HG03175 (cell line): ENCODE measurements at regions not wholly inside any gene's neighbourhood (a gene's known extent, or its start where the extent isn't known, plus 50 kb on each side); places are given as distances from the start of the nearest gene placed in this dataset.

Experiments used
- ATAC-seq: cut with Tn5 transposase; IDR thresholded peaks from one replicate; pipeline ENCODE4 v1.9.1; 2021; ENCODE audit warnings: mild to moderate bottlenecking, moderate library complexity; ENCODE audit not compliant: unreplicated experiment

- no peak for ATAC-seq
Observed at GRCh38 chr7:47191316-47191715, 390.6 kb downstream of the TNS3 start.

GRCh38 chr7:47190462-47190861 lies 391.4 kb downstream of the TNS3 start:
- no peak for ATAC-seq

DNA sequence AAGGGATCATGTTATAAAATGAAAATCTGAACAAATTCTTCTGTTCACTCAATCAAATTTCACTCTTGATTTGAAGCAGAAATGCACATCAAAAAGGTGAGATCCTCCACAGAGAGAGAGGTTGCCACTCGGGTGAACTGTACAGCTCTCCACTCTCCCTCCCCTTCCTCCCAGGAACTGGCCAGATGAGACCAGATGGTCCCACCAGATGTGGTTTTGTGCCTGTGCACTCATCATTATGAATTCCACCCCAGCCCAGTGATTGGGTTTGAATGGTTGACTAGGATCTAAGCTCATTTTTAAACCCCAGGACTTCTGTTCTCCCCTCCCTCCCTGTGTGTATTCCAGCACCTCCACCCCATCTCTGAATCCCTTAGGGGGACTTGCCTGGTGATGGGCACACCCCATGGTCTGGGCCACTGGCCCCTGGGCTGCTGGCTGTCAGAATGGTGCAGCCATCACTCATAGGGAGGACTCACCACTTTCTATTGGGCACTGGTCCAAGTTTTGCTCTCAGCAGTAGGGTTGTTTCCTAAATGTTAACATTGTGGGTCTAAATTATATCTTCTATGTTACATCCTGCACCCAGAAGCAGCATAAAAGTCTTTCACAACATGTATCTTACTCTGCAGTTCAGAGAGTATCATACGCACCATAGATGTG lies 393.1 kb downstream of the TNS3 start:
- no peak for ATAC-seq

DNA sequence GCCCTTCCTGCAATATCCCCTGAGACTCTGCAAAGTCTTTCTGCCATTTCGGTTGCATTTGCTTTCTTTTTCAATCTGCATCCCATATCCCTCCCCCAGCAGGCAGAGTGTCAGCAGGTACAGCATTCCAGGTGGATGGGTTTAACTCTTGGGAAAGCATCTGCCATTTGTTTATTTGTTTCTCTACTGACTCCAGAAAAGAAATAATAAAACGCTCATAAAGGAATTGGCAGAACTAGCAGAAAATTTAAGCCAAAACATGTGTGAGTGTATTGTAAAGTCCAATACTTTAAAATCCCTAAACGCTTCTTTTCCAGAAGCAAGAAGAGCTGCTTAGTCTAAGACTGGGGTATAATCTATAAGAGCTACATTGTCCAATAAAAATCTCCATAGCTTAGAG lies 393.8 kb downstream of the TNS3 start:
- no peak for ATAC-seq

DNA sequence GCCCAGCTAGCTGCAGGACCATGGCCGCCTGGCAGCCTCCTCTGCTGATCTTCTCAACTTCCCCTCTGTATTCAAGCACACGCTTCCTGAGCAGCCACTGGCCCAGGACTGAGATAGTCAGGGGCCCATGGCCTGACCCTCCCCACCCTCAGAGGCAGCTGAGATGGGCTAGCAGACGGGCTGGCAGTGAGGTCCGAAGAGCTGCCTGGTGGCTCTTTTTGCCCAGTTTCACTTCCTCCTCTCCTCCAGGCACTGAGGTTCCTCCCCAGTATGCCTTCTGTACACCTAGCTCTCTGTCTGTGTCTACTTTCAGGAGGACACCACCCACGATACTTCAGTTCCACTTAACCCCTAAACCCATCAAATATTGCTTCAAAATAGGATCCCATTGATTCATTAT lies 395.6 kb downstream of the TNS3 start:
- peak; percentile 95 for ATAC-seq

- ATAC-seq = no peak
Observed at GRCh38 chr7:47185839-47186238, 396.1 kb downstream of the TNS3 start.

GRCh38 chr7:47185170-47185569 lies 396.7 kb downstream of the TNS3 start:
- ATAC-seq = no peak

GRCh38 chr7:47183862-47184590 lies 397.9 kb downstream of the TNS3 start:
- no peak for ATAC-seq

DNA sequence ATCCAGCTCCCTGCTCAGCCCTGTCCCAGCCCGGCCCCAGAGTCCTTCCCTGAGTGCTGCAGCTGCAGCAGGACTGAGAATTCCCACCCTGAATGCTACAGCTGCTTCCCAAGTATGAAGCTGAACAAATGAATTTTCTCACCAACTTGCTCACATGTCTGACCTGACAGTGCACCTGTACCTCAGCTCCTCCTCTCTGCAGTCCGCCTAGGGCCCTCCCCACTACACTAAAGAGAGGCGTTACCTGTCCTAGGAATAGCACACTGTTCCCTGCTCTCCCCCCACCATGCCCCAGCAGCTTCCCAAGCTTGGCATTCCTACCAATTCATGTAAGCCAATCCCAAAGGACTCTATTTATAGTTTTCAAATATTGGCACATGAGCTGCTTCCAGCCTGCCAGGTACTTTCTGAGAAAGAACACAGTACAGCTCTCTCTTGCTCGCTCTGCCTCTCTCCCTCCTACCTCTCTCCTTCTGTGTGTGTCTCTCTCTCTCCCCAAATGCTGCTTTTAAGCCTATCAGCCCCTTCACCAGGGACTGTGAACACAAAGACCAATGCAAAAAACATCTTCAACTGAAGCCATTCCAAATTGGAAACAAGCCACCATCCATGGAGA lies 400.1 kb downstream of the TNS3 start:
- no peak for ATAC-seq

DNA sequence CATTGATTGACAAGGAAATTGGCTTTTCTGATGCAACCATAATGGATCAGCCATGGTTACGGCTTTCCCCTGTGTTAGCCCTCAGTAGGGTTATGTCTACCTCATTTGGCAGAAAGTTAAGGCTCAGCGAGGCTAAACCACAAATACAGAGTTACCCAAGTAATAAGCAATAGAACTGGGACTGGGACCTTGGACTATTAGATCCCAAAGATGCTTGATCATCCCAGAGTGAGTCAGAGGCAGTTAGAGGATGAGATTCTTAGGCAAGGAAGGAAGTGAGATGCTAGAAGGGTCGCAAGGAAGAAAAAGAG lies 401.4 kb downstream of the TNS3 start:
- ATAC-seq = no peak

GRCh38 chr7:47179812-47180515 lies 401.9 kb downstream of the TNS3 start:
- peak; percentile 71 for ATAC-seq

DNA sequence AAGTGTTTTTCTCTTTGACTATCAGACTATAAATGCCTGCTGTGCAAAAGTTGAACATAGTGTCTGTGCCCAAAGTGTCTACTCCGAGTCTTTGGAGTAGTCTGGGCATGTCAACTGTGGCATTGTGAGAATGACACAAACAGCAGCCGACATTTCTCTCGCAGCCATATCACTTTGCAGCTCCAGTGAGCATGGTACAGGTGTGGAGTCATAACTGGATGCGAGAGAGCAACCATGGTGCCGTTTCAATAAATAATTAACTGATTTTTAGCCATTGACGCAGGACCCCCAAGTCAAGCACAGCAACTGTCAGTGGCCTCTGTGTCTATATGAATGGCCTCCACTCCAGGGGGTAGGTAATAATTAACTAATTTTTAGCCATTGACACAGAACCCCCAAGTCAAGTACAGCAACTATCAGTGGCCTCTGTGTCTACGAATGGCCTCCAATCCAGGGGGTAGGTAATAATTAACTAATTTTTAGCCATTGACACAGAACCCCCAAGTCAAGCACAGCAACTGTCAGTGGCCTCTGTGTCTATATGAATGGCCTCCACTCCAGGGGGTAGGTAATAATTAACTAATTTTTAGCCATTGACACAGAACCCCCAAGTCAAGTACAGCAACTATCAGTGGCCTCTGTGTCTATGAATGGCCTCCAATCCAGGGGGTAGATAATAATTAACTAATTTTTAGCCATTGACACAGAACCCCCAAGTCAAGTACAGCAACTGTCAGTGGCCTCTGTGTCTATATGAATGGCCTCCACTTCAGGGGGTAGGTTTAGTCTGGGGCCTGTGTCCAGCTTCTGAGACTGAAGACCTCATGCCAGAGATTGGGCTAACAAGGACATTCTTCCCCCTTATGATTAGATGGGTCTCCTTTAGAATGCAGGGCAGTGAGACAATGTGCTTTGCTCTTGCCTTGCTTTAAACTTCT lies 409.0 kb downstream of the TNS3 start:
- peak; percentile 92 for ATAC-seq

- ATAC-seq = no peak
Observed at GRCh38 chr7:47170516-47170915, 411.4 kb downstream of the TNS3 start.

DNA sequence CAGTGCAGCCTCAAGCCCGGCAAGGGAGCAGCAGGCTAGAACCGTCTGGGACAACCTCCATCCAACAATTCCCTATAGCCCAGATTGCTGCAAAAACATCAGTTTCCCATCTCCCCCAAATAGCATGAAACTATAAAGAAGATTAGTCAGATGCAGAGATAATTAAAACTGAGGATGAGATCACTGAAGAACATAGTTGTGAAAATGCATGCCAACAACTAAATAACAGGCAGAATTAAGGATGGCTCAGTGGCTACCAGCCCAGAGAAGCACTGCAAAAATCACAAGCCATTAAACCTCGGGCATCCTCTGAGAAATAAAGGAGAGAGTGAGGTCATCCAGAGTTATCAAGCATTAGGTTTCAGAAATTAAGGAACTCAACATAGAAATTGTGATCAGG lies 427.1 kb downstream of the TNS3 start:
- ATAC-seq = no peak

- ATAC-seq = no peak
Observed at GRCh38 chr7:47153576-47153975, 428.3 kb downstream of the TNS3 start.

GRCh38 chr7:47153058-47153457 lies 428.9 kb downstream of the TNS3 start:
- ATAC-seq = no peak

DNA sequence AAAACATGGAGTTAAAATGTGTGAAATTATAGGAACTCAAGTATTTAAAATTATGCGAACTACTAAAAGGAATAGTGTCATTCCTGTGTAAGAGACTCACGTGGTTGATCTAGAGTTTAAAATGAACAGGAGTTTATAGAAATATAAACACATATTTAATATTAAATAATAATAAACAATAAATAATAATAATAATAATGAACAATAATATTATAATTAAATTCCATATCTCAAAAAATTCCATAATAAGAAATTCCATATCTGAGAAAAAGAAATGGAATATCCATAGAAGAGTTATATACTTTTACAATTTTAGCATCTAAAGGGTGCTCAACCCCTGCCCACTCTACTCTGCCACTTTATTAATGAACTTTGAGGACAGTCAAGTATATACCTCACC lies 429.6 kb downstream of the TNS3 start:
- no peak for ATAC-seq

- no peak for ATAC-seq
Observed at GRCh38 chr7:47150497-47151260, 431.2 kb downstream of the TNS3 start.

- ATAC-seq = no peak
Observed at GRCh38 chr7:47149971-47150370, 431.9 kb downstream of the TNS3 start.
